Globus pallidus (tissue), 1 donor: ENCODE measurements at regions not wholly inside any gene's neighbourhood (a gene's known extent, or its start where the extent isn't known, plus 50 kb on each side); places are given as distances from the start of the nearest gene placed in this dataset.
"Not testable (repeated sequence)": the region's sequence is repeated elsewhere in the genome, so short reads cannot be mapped to it uniquely, and the experiment has no call there.

Source experiments
- DNase-seq: peaks from one replicate; pipeline ENCODE4 v3.0.0-alpha.2; 2015; ENCODE audit warnings: low spot score

GRCh38 chr5:93220431-93220830 lies 360.6 kb downstream of the NR2F1-AS1 start:
- no peak for DNase-seq

GRCh38 chr5:93219641-93220145 lies 361.3 kb downstream of the NR2F1-AS1 start:
- DNase-seq = no peak

- not testable (repeated sequence) for DNase-seq
These were observed 367.8 kb downstream of the NR2F1-AS1 start for GRCh38 chr5:93213111-93213794.

GRCh38 chr5:93209476-93209875 lies 371.5 kb downstream of the NR2F1-AS1 start:
- DNase-seq = no peak

- DNase-seq = no peak
These were observed 372.8 kb downstream of the NR2F1-AS1 start for GRCh38 chr5:93208141-93208751.

- no peak for DNase-seq
These were observed 374.8 kb downstream of the NR2F1-AS1 start for GRCh38 chr5:93206203-93206602.

- no peak for DNase-seq
These were observed 380.0 kb downstream of the NR2F1-AS1 start for GRCh38 chr5:93201061-93201460.

- DNase-seq = no peak
These were observed 384.0 kb downstream of the NR2F1-AS1 start for GRCh38 chr5:93196986-93197385.

- DNase-seq = no peak
These were observed 387.3 kb downstream of the NR2F1-AS1 start for GRCh38 chr5:93193431-93194347.

GRCh38 chr5:93192683-93193082 lies 388.3 kb downstream of the NR2F1-AS1 start:
- no peak for DNase-seq

GRCh38 chr5:93192087-93192486 lies 388.9 kb downstream of the NR2F1-AS1 start:
- no peak for DNase-seq

- DNase-seq = no peak
These were observed 389.8 kb downstream of the NR2F1-AS1 start for GRCh38 chr5:93191035-93191817.

GRCh38 chr5:93189707-93190120 lies 391.3 kb downstream of the NR2F1-AS1 start:
- no peak for DNase-seq

- no peak for DNase-seq
These were observed 392.0 kb downstream of the NR2F1-AS1 start for GRCh38 chr5:93188876-93189485.

- no peak for DNase-seq
These were observed 394.8 kb downstream of the NR2F1-AS1 start for GRCh38 chr5:93186076-93186682.

GRCh38 chr5:93184041-93184440 lies 397.0 kb downstream of the NR2F1-AS1 start:
- no peak for DNase-seq

- DNase-seq = no peak
These were observed 401.6 kb downstream of the NR2F1-AS1 start for GRCh38 chr5:93179466-93179865.

- DNase-seq = no peak
These were observed 406.1 kb downstream of the NR2F1-AS1 start for GRCh38 chr5:93174930-93175329.

- DNase-seq = no peak
These were observed 415.5 kb downstream of the NR2F1-AS1 start for GRCh38 chr5:93165559-93165958.

- DNase-seq = peak; percentile 20
These were observed 416.3 kb downstream of the NR2F1-AS1 start for GRCh38 chr5:93164690-93165089.
